Fibroblast of peridontal ligament (primary cell): ENCODE measurements at regions not wholly inside any gene's neighbourhood (a gene's known extent, or its start where the extent isn't known, plus 50 kb on each side); places are given as distances from the start of the nearest gene placed in this dataset.

Source experiments
- DNase-seq: peaks from one replicate; pipeline ENCODE4 v3.0.0-alpha.2; 2010; ENCODE audit errors: extremely low read depth

- no peak for DNase-seq
Measured at GRCh38 chr10:78186572-78186971, 152.9 kb downstream of the RPS24 start.

- no peak for DNase-seq
Measured at GRCh38 chr10:78187371-78187770, 153.7 kb downstream of the RPS24 start.

- DNase-seq, result no peak
Measured at GRCh38 chr10:78188446-78188845, 154.8 kb downstream of the RPS24 start.

GRCh38 chr10:78190051-78190825 lies 156.6 kb downstream of the RPS24 start:
- DNase-seq, result no peak

- DNase-seq, result no peak
Measured at GRCh38 chr10:78191301-78191700, 157.6 kb downstream of the RPS24 start.

- DNase-seq, result no peak
Measured at GRCh38 chr10:78193189-78193588, 159.5 kb downstream of the RPS24 start.

- no peak for DNase-seq
Measured at GRCh38 chr10:78194050-78194449, 160.4 kb downstream of the RPS24 start.

GRCh38 chr10:78194539-78195402 lies 161.1 kb downstream of the RPS24 start:
- DNase-seq, result no peak

- no peak for DNase-seq
Measured at GRCh38 chr10:78196396-78196795, 162.7 kb downstream of the RPS24 start.

- DNase-seq, result peak; percentile 52
Measured at GRCh38 chr10:78196964-78197363, 163.3 kb downstream of the RPS24 start.

- DNase-seq, result no peak
Measured at GRCh38 chr10:78197628-78198272, 164.1 kb downstream of the RPS24 start.

GRCh38 chr10:78199005-78199725 lies 165.5 kb downstream of the RPS24 start:
- DNase-seq, result no peak

GRCh38 chr10:78199759-78200158 lies 166.1 kb downstream of the RPS24 start:
- DNase-seq, result no peak

- DNase-seq, result no peak
Measured at GRCh38 chr10:78200686-78201085, 167.0 kb downstream of the RPS24 start.

- DNase-seq, result no peak
Measured at GRCh38 chr10:78202386-78202785, 168.7 kb downstream of the RPS24 start.

- peak; percentile 40 for DNase-seq
Measured at GRCh38 chr10:78203915-78204818, 170.5 kb downstream of the RPS24 start.

- DNase-seq, result no peak
Measured at GRCh38 chr10:78205457-78206016, 171.9 kb downstream of the RPS24 start.

GRCh38 chr10:78207216-78207615 lies 173.6 kb downstream of the RPS24 start:
- peak; percentile 13 for DNase-seq

- peak; percentile 12 for DNase-seq
Measured at GRCh38 chr10:78207776-78208175, 174.1 kb downstream of the RPS24 start.

GRCh38 chr10:78209970-78210369 lies 176.3 kb downstream of the RPS24 start:
- DNase-seq, result no peak
